ENCODE measurements at regions not wholly inside any gene's neighbourhood (a gene's known extent, or its start where the extent isn't known, plus 50 kb on each side); places are given as distances from the start of the nearest gene placed in this dataset.
"Not testable (repeated sequence)": the region's sequence is repeated elsewhere in the genome, so short reads cannot be mapped to it uniquely, and the experiment has no call there.

DNA sequence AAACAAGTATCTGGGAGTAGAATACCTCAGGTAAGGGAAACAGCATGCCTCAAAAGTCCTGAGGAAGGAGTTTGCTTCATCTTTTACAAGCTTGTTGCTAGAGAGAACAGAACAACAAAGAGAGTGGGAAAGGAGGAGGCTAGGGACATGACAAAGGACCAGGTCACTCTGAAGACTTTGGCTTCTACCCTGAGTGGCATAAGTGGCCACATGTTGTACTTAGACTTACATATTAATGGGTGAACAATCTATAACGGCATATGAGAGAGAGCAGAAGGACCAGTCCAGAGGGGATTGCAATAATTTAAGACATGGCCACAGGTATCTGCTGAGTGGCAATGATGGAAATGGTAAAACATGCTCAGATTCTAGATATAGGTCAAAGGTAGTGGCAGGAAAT is 668.3 kb upstream of the ADGRB3 start:
- Mint-ChIP-seq H3K9me3 (peaks cover 0 to 3% (median 2%) of the 10 kb centered on the region in 3 donors), H3K4me3 (no peak overlapping the region), H3K36me3 (peaks cover 3% of the 10 kb centered on the region)

GRCh38 chr6:67956352-67956751 is 678.7 kb upstream of the ADGRB3 start:
- Mint-ChIP-seq H3K27me3 (no peaks in the 10 kb centered on the region), H3K4me1 (no peaks in the 10 kb centered on the region), H3K9me3 (peaks cover 5 to 9% (median 7%) of the 10 kb centered on the region in 3 donors), H3K4me3 (no peak overlapping the region), H3K36me3 (no peaks in the 10 kb centered on the region), H3K27ac (no peak overlapping the region)

More for the DNA sequence above, 668.3 kb upstream of the ADGRB3 start:
- H3K27me3 Mint-ChIP-seq, result no peaks in the 10 kb centered on the region
- H3K4me1 Mint-ChIP-seq, result no peaks in the 10 kb centered on the region
- H3K27ac Mint-ChIP-seq, result no peak overlapping the region

GRCh38 chr6:67952948-67953347 is 682.1 kb upstream of the ADGRB3 start:
- Mint-ChIP-seq H3K36me3 (no peaks in the 10 kb centered on the region), H3K4me1 (no peaks in the 10 kb centered on the region), H3K27ac (no peak overlapping the region), H3K9me3 (peaks cover 4 to 14% (median 8%) of the 10 kb centered on the region in 3 donors), H3K27me3 (no peaks in the 10 kb centered on the region), H3K4me3 (no peak overlapping the region)

DNA sequence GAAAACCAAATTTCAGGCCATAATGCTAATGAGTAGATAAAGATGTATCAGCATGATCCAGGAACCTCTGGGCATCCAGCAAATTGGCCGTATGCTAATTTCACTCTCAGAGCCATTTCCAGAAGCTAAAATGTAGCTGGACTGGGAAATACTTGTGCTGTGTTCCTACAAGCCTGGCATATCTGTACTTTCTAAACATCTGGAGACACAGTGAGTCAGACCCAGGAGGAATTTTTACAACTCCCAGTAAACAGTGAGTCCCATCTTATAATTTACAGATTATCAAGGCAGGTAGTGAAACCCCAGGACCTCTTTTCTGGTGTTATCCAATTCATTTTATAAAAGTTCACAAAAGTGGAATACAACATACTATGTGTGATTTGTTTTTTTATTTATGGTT is 683.0 kb upstream of the ADGRB3 start:
- Mint-ChIP-seq H3K4me3 (no peak overlapping the region), H3K27ac (no peak overlapping the region), H3K27me3 (no peaks in the 10 kb centered on the region), H3K9me3 (peaks cover 1 to 14% (median 6%) of the 10 kb centered on the region in 3 donors), H3K36me3 (no peaks in the 10 kb centered on the region), H3K4me1 (no peaks in the 10 kb centered on the region)

GRCh38 chr6:67947762-67948161 is 687.3 kb upstream of the ADGRB3 start:
- H3K27me3 Mint-ChIP-seq, H3K4me1 Mint-ChIP-seq, H3K27ac Mint-ChIP-seq, H3K4me3 Mint-ChIP-seq, H3K36me3 Mint-ChIP-seq: not testable (repeated sequence)
- H3K9me3 Mint-ChIP-seq, result peaks cover 2 to 10% (median 3%) of the 10 kb centered on the region in 3 donors

GRCh38 chr6:67935976-67936477 is 699.1 kb upstream of the ADGRB3 start:
- no peaks in the 10 kb centered on the region for H3K27me3 Mint-ChIP-seq
- H3K4me3 Mint-ChIP-seq, result no peak overlapping the region
- H3K9me3 Mint-ChIP-seq, result peaks cover 0 to 2% (median 2%) of the 10 kb centered on the region in 3 donors
- no peaks in the 10 kb centered on the region for H3K36me3 Mint-ChIP-seq
- H3K4me1 Mint-ChIP-seq, result no peaks in the 10 kb centered on the region
- H3K27ac Mint-ChIP-seq, result no peak overlapping the region

DNA sequence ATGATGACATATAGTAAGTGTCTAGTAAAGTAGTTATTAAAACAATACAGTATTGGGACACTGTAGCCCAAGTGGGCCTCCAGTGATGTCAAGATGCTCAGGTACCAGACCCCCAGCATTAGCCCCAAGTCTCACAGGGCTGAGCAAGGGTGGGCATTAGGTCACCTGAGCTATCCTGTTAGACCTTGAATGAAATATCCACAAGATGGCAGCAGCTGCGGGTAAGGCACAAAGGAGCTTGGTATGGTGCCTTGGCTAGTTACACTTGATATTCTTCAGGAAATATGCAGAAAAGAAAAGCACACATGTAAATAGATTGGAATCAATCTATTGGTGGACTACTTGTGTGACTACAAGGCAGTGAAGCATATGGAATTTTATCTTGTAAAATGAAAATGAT is 701.8 kb upstream of the ADGRB3 start:
- Mint-ChIP-seq H3K4me3 (no peak overlapping the region), H3K27ac (no peak overlapping the region), H3K27me3 (no peaks in the 10 kb centered on the region), H3K9me3 (peaks cover 0 to 4% (median 2%) of the 10 kb centered on the region in 3 donors), H3K36me3 (no peaks in the 10 kb centered on the region), H3K4me1 (no peaks in the 10 kb centered on the region)

DNA sequence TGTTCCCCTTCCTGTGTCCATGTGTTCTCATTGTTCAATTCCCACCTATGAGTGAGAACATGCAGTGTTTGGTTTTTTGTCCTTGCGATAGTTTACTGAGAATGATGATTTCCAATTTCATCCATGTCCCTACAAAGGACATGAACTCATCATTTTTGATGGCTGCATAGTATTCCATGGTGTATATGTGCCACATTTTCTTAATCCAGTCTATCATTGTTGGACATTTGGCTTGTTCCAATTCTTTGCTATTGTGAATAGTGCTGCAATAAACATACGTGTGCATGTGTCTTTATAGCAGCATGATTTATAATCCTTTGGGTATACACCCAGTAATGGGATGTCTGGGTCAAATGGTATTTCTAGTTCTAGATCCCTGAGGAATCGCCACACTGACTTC is 712.5 kb upstream of the ADGRB3 start:
- not testable (repeated sequence) for H3K4me3 Mint-ChIP-seq, H3K9me3 Mint-ChIP-seq, H3K27me3 Mint-ChIP-seq, H3K4me1 Mint-ChIP-seq, H3K27ac Mint-ChIP-seq, H3K36me3 Mint-ChIP-seq

- not testable (repeated sequence) for H3K27ac Mint-ChIP-seq, H3K27me3 Mint-ChIP-seq, H3K9me3 Mint-ChIP-seq, H3K4me1 Mint-ChIP-seq, H3K36me3 Mint-ChIP-seq, H3K4me3 Mint-ChIP-seq
Observed at GRCh38 chr6:67920040-67920439, 715.0 kb upstream of the ADGRB3 start.

GRCh38 chr6:67916399-67916798 is 718.7 kb upstream of the ADGRB3 start:
- H3K27ac Mint-ChIP-seq, result no peak overlapping the region
- no peaks in the 10 kb centered on the region for H3K4me1 Mint-ChIP-seq
- no peaks in the 10 kb centered on the region for H3K27me3 Mint-ChIP-seq
- H3K4me3 Mint-ChIP-seq, result no peak overlapping the region
- peaks cover 0 to 5% (median 0%) of the 10 kb centered on the region in 3 donors for H3K9me3 Mint-ChIP-seq
- no peaks in the 10 kb centered on the region for H3K36me3 Mint-ChIP-seq

GRCh38 chr6:67914419-67914818 is 720.7 kb upstream of the ADGRB3 start:
- Mint-ChIP-seq H3K27me3 (no peaks in the 10 kb centered on the region), H3K4me1 (no peaks in the 10 kb centered on the region), H3K27ac (no peak overlapping the region), H3K9me3 (peaks cover 0 to 2% (median 0%) of the 10 kb centered on the region in 3 donors), H3K4me3 (no peak overlapping the region), H3K36me3 (no peaks in the 10 kb centered on the region)

GRCh38 chr6:67909354-67909753 is 725.7 kb upstream of the ADGRB3 start:
- Mint-ChIP-seq H3K27me3 (no peaks in the 10 kb centered on the region), H3K27ac (no peak overlapping the region), H3K9me3 (peaks cover 4% of the 10 kb centered on the region in 3 donors), H3K4me3 (no peak overlapping the region), H3K36me3 (no peaks in the 10 kb centered on the region), H3K4me1 (no peaks in the 10 kb centered on the region)

DNA sequence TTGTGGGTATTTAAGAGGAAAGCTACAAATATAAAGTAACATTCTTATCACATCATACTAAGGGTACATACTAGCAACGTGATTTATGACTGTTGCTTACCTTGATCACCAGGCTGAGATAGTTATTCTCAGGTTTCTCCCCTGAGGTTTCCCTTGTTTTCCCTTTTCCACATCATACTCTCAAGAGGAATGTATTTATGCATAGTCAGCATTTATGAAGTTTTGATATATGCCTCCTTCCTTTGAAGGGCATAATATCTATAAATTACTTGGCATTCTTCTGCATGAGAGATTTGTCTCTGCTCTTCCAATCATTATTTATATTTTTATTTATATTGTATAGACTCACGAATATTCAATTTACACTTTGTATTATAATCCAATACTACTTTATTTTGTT is 726.7 kb upstream of the ADGRB3 start:
- H3K4me3 Mint-ChIP-seq, result no peak overlapping the region
- no peak overlapping the region for H3K27ac Mint-ChIP-seq
- no peaks in the 10 kb centered on the region for H3K27me3 Mint-ChIP-seq
- no peaks in the 10 kb centered on the region for H3K4me1 Mint-ChIP-seq
- no peaks in the 10 kb centered on the region for H3K36me3 Mint-ChIP-seq
- H3K9me3 Mint-ChIP-seq, result peaks cover 4 to 6% (median 5%) of the 10 kb centered on the region in 3 donors

DNA sequence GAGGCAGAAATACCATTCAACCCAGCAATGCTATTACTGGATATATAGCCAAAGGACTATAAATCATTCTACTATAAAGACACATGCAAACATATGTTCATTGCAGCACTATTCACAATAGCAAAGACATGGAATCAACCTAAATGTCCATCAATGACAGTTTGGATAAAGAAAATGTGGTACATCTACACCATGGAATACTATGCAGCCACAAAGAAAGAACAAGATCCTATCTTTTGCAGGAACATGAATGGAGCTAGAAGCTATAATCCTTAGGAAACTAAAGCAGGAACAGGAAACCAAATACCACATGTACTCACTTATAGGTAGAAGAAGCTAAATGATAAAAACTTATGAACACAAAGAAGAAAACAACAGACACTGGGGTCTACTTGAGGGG is 730.3 kb upstream of the ADGRB3 start:
- not testable (repeated sequence) for H3K4me1 Mint-ChIP-seq, H3K36me3 Mint-ChIP-seq, H3K27ac Mint-ChIP-seq, H3K9me3 Mint-ChIP-seq, H3K27me3 Mint-ChIP-seq, H3K4me3 Mint-ChIP-seq

GRCh38 chr6:67898875-67899274 is 736.2 kb upstream of the ADGRB3 start:
- H3K36me3 Mint-ChIP-seq, result no peaks in the 10 kb centered on the region
- H3K27me3 Mint-ChIP-seq, result no peaks in the 10 kb centered on the region
- H3K4me3 Mint-ChIP-seq, result no peak overlapping the region

GRCh38 chr6:67897998-67898607 is 737.0 kb upstream of the ADGRB3 start:
- Mint-ChIP-seq H3K27ac (no peak overlapping the region), H3K4me1 (no peaks in the 10 kb centered on the region)

More at GRCh38 chr6:67898875-67899274, 736.2 kb upstream of the ADGRB3 start:
- Mint-ChIP-seq H3K27ac (no peak overlapping the region), H3K9me3 (peaks cover 3 to 9% (median 4%) of the 10 kb centered on the region in 3 donors), H3K4me1 (no peaks in the 10 kb centered on the region)

More at GRCh38 chr6:67897998-67898607, 737.0 kb upstream of the ADGRB3 start:
- Mint-ChIP-seq H3K27me3 (no peaks in the 10 kb centered on the region), H3K4me3 (no peak overlapping the region), H3K36me3 (no peaks in the 10 kb centered on the region), H3K9me3 (peaks cover 3 to 9% (median 4%) of the 10 kb centered on the region in 3 donors)
